HCT116 (cell line): ENCODE measurements at regions not wholly inside any gene's neighbourhood (a gene's known extent, or its start where the extent isn't known, plus 50 kb on each side); places are given as distances from the start of the nearest gene placed in this dataset.

Source experiments
- ATAC-seq: fragments of 200-7000 bp; cut with Tn5 transposase; 2 replicates; pipeline ENCODE4 v1.9.1; 2020; ENCODE audit warnings: mild to moderate bottlenecking, moderate library complexity
- BruUV-seq: library from RNA; stranded (reverse); fragments of 400-500 nt; replicated peaks from 2 replicates; lab custom pipeline; 2021; lab: Mats Ljungman, UMichigan
- CTCF ChIA-PET: fragments of 300-600 bp; sonication (Branson Sonifier 250); formaldehyde crosslinking; loops from one replicate; lab custom pipeline; 2021; ENCODE audit warnings: antibody characterized with exemption; lab: Charles Lee
- POLR2A ChIA-PET: fragments of 300-600, 350-600 bp; sonication (Branson Sonifier 250); formaldehyde crosslinking; loops from one replicate; lab custom pipeline; 2021; ENCODE audit warnings: antibody characterized with exemption; lab: Charles Lee
- RAD21 ChIA-PET, 2 experiments: fragments of 300-600 bp; sonication (Branson Sonifier 250); formaldehyde crosslinking; loops; one replicate each; lab custom pipeline; 2023; ENCODE audit warnings: low total read pairs in 2 of 2; ENCODE audit not compliant: uncharacterized antibody in 2 of 2, unreplicated experiment in 2 of 2, low non-redundant PET in 1 of 2; lab: Charles Lee
- DNase-seq: peaks from one replicate; pipeline ENCODE4 v3.0.0-alpha.2; 2010; ENCODE audit warnings: low read depth, low spot score
- H2AFZ ChIP-seq: fragments of 200-600 bp; shearing (Covaris generic), sonication (generic); 2 replicates; pipeline ENCODE4 v1.6.1; 2017; ENCODE audit warnings: low read depth, mixed run types, mixed read lengths, antibody characterized with exemption, low read length; ENCODE audit not compliant: poor library complexity, severe bottlenecking
- H3K27ac ChIP-seq: 2 replicates; pipeline ENCODE4 v1.5.1; 2012; ENCODE audit warnings: low read depth, low read length
- H3K27me3 ChIP-seq: fragments of 200-600 bp; sonication (generic); 2 replicates; pipeline ENCODE4 v1.6.1; 2016; ENCODE audit warnings: mixed run types, low read length, mixed read lengths; ENCODE audit not compliant: insufficient read depth
- H3K36me3 ChIP-seq, 2 experiments: fragments of 200-500 bp in 1 of 2; fragments of 200-600 bp in 1 of 2; sonication (Bioruptor generic) in 1 of 2; sonication (generic) in 1 of 2; 2 replicates each; pipeline versions ENCODE4 v1.5.1 to v1.6.1; 2014 to 2016; ENCODE audit warnings: low read length in 2 of 2, inconsistent platforms in 1 of 2, mixed read lengths in 1 of 2, mixed run types in 1 of 2; ENCODE audit not compliant: insufficient read depth in 2 of 2, control insufficient read depth in 1 of 2
- H3K4me1 ChIP-seq, 2 experiments: fragments of 200-600 bp in 1 of 2; sonication (generic) in 1 of 2; 2 replicates each; pipeline versions ENCODE4 v1.5.1 to v1.6.1; 2012 to 2017; ENCODE audit warnings: low read length in 2 of 2, inconsistent platforms in 1 of 2, mild to moderate bottlenecking in 1 of 2, mixed read lengths in 1 of 2, mixed run types in 1 of 2, moderate library complexity in 1 of 2; ENCODE audit not compliant: insufficient read depth in 2 of 2, control insufficient read depth in 1 of 2
- H3K4me2 ChIP-seq: fragments of 200-600 bp; sonication (generic); 2 replicates; pipeline ENCODE4 v1.6.1; 2017; ENCODE audit warnings: mixed run types, low read length, mixed read lengths
- H3K4me3 ChIP-seq, 2 experiments: fragments of 200-600 bp in 1 of 2; sonication (generic) in 1 of 2; replicated peaks in 1 of 2; 2 replicates each; pipeline ENCODE4 v1.5.1; 2011 to 2016; ENCODE audit warnings: low read length in 2 of 2, control low read depth in 1 of 2, low read depth in 1 of 2, mild to moderate bottlenecking in 1 of 2, mixed read lengths in 1 of 2, mixed run types in 1 of 2
- H3K79me2 ChIP-seq: fragments of 200-600 bp; sonication (generic); 2 replicates; pipeline ENCODE4 v1.6.1; 2017; ENCODE audit warnings: mild to moderate bottlenecking, mixed run types, low read length, moderate library complexity, mixed read lengths; ENCODE audit not compliant: insufficient read depth
- H3K9ac ChIP-seq: fragments of 200-600 bp; sonication (generic); 2 replicates; pipeline ENCODE4 v1.6.1; 2016; ENCODE audit warnings: low read length, mixed read lengths
- H3K9me2 ChIP-seq: fragments of 200-600 bp; sonication (generic), shearing (Covaris generic); 2 replicates; pipeline ENCODE4 v1.6.1; 2017; ENCODE audit warnings: mixed run types, mild to moderate bottlenecking, moderate library complexity; ENCODE audit not compliant: insufficient read depth
- H3K9me3 ChIP-seq, 2 experiments: fragments of 200-500 bp in 1 of 2; fragments of 200-600 bp in 1 of 2; sonication (Bioruptor generic) in 1 of 2; sonication (generic) in 1 of 2; 2 replicates each; pipeline ENCODE4 v1.6.1; 2014 to 2017; ENCODE audit warnings: low read length in 2 of 2, mixed read lengths in 2 of 2, inconsistent platforms in 1 of 2, low read depth in 1 of 2, mild to moderate bottlenecking in 1 of 2, mixed run types in 1 of 2, moderate library complexity in 1 of 2; ENCODE audit not compliant: control insufficient read depth in 1 of 2, insufficient read depth in 1 of 2
- H4K20me1 ChIP-seq: fragments of 200-600 bp; sonication (generic), shearing (Covaris generic); 2 replicates; pipeline ENCODE4 v1.6.1; 2017; ENCODE audit warnings: mixed run types, mild to moderate bottlenecking, moderate library complexity; ENCODE audit not compliant: insufficient read depth
- CEBPB ChIP-seq: IDR thresholded peaks from 2 replicates; pipeline ENCODE4 v1.6.1; 2012; ENCODE audit warnings: low read depth
- EZH2 ChIP-seq: fragments of 200-600 bp; sonication (generic); IDR thresholded peaks from 2 replicates; pipeline ENCODE4 v1.6.1; 2017; ENCODE audit warnings: antibody characterized with exemption, mixed run types
- EZH2phosphoT487 ChIP-seq: fragments of 200-600 bp; IDR thresholded peaks from 2 replicates; pipeline ENCODE4 v1.6.1; 2018; ENCODE audit warnings: antibody characterized with exemption, borderline replicate concordance
- POLR2AphosphoS5 ChIP-seq: IDR thresholded peaks from 2 replicates; pipeline ENCODE4 v1.6.1; 2011; ENCODE audit warnings: mild to moderate bottlenecking, low read depth, low read length, moderate library complexity
- SP1 ChIP-seq: IDR thresholded peaks from 2 replicates; pipeline ENCODE4 v1.6.1; 2012; ENCODE audit warnings: low read depth
- ZNF274 ChIP-seq: fragments of 200-500 bp; sonication (Bioruptor generic); IDR thresholded peaks from 2 replicates; pipeline ENCODE4 v1.6.1; 2014; ENCODE audit warnings: mild to moderate bottlenecking, low read depth, low read length, inconsistent platforms
- intact Hi-C: fragments of 100-400 bp; cut with micrococcal nuclease; formaldehyde crosslinking; loops from 2 replicates; pipeline ENCODE4 v1.10.0; 2022
- TF ChIP-seq, protein P1 (sequence below): IDR thresholded peaks from 2 replicates; pipeline ENCODE4 v1.6.1; 2012; ENCODE audit warnings: low read depth

DNA sequence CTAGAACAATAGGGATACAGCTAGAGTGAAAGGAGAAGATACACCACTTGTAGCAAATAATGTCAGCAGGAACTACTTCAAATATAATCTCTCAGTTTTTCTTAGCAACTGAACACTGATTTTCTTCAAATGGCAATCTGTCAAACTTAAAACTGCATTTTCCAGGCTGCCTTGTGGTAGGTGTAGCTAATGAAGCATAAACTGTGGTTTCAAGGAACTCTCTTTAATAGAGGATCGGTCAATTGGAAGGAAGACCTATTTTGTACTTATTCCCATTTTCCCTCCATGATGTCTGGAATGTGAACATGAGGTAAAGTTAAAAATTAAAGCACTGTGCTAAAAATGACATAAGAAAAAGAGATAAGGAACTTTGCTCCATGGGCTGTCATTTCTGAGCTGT is 1261.9 kb downstream of the PCDH17 start:
- POLR2A ChIA-PET, result no interaction called here
- TF ChIP-seq, protein P1, sequence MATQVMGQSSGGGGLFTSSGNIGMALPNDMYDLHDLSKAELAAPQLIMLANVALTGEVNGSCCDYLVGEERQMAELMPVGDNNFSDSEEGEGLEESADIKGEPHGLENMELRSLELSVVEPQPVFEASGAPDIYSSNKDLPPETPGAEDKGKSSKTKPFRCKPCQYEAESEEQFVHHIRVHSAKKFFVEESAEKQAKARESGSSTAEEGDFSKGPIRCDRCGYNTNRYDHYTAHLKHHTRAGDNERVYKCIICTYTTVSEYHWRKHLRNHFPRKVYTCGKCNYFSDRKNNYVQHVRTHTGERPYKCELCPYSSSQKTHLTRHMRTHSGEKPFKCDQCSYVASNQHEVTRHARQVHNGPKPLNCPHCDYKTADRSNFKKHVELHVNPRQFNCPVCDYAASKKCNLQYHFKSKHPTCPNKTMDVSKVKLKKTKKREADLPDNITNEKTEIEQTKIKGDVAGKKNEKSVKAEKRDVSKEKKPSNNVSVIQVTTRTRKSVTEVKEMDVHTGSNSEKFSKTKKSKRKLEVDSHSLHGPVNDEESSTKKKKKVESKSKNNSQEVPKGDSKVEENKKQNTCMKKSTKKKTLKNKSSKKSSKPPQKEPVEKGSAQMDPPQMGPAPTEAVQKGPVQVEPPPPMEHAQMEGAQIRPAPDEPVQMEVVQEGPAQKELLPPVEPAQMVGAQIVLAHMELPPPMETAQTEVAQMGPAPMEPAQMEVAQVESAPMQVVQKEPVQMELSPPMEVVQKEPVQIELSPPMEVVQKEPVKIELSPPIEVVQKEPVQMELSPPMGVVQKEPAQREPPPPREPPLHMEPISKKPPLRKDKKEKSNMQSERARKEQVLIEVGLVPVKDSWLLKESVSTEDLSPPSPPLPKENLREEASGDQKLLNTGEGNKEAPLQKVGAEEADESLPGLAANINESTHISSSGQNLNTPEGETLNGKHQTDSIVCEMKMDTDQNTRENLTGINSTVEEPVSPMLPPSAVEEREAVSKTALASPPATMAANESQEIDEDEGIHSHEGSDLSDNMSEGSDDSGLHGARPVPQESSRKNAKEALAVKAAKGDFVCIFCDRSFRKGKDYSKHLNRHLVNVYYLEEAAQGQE, result no peak
- no peak for TF ChIP-seq POLR2AphosphoS5
- no peak for TF ChIP-seq EZH2phosphoT487
- TF ChIP-seq ZNF274, result no peak
- no peak for TF ChIP-seq SP1
- TF ChIP-seq CEBPB, result no peak
- no peak for TF ChIP-seq EZH2
- TF ChIP-seq, all 23 proteins: peak for 0
- Histone ChIP-seq H3K4me2 (no peak overlapping the region), H3K4me3 (no peak overlapping the region), H3K4me1 (no peaks in the 10 kb centered on the region), H3K9me3 (peaks cover 8 to 15% of the 10 kb centered on the region in 2 experiments; a peak in 3 of 4 replicates), H3K9ac (no peak overlapping the region), H2AFZ (no peak overlapping the region), H4K20me1 (no peaks in the 10 kb centered on the region), H3K27ac (no peak overlapping the region), H3K36me3 (no peaks in the 10 kb centered on the region), H3K79me2 (no peaks in the 10 kb centered on the region), H3K27me3 (no peaks in the 10 kb centered on the region), H3K9me2 (no peaks in the 10 kb centered on the region)
- ChIA-PET RAD21 (no interaction called here), CTCF (no interaction called here)
- intact Hi-C loops, result no loop called here
- no TSS peak for BruUV-seq
- ATAC-seq (no peak), DNase-seq (no peak)
